CD14-positive monocyte (primary cell): ENCODE measurements at regions not wholly inside any gene's neighbourhood (a gene's known extent, or its start where the extent isn't known, plus 50 kb on each side); places are given as distances from the start of the nearest gene placed in this dataset.

ENCODE experiments used
- DNase-seq, 3 donors: peaks; one replicate each; pipeline ENCODE4 v3.0.0-alpha.2; 2011 to 2022
- H2AFZ ChIP-seq: 2 replicates; pipeline ENCODE4 v1.6.0; 2012; ENCODE audit warnings: mild to moderate bottlenecking, low read depth, low read length, inconsistent platforms; ENCODE audit not compliant: insufficient read depth, poor library complexity, severe bottlenecking
- H3K27ac ChIP-seq, 2 donors: 1 replicate in 1 of 2; 2 replicates in 1 of 2; pipeline ENCODE4 v1.5.1; 2012 to 2013; ENCODE audit warnings: low read length in 2 of 2, control low read depth in 1 of 2, inconsistent platforms in 1 of 2, low read depth in 1 of 2, mild to moderate bottlenecking in 1 of 2
- H3K27me3 ChIP-seq, 2 donors: one replicate each; pipeline versions ENCODE4 v1.6.0 to v1.6.1; 2011 to 2013; ENCODE audit warnings: low read length in 2 of 2; ENCODE audit not compliant: control insufficient read depth in 2 of 2, insufficient read depth in 2 of 2
- H3K36me3 ChIP-seq, 2 donors: replicated peaks in 1 of 2; 1 replicate in 1 of 2; 2 replicates in 1 of 2; pipeline versions ENCODE4 v1.5.1 to v1.6.1; 2012 to 2013; ENCODE audit warnings: low read length in 2 of 2, control low read depth in 1 of 2, inconsistent platforms in 1 of 2, mild to moderate bottlenecking in 1 of 2; ENCODE audit not compliant: insufficient read depth in 2 of 2, control insufficient read depth in 1 of 2
- H3K4me1 ChIP-seq, 2 donors: 1 replicate in 1 of 2; 2 replicates in 1 of 2; pipeline versions ENCODE4 v1.5.1 to v1.6.1; 2012 to 2013; ENCODE audit warnings: low read length in 2 of 2, control low read depth in 1 of 2, inconsistent platforms in 1 of 2, mild to moderate bottlenecking in 1 of 2, moderate library complexity in 1 of 2; ENCODE audit not compliant: insufficient read depth in 2 of 2, control insufficient read depth in 1 of 2
- H3K4me2 ChIP-seq: replicated peaks from 2 replicates; pipeline ENCODE3; 2012; ENCODE audit warnings: low read length, moderate library complexity, mild to moderate bottlenecking; ENCODE audit not compliant: poor library complexity, severe bottlenecking; ENCODE audit errors: extremely low read depth
- H3K4me3 ChIP-seq, 3 experiments: fragments of 200-600 bp in 1 of 3; sonication (generic) in 1 of 3; replicated peaks in 1 of 3; 1 replicate in 2 of 3; 2 replicates in 1 of 3; pipeline ENCODE4 v1.5.1; 2011 to 2013; ENCODE audit warnings: low read length in 3 of 3, mild to moderate bottlenecking in 3 of 3, control low read depth in 2 of 3, low read depth in 2 of 3, inconsistent platforms in 1 of 3, moderate library complexity in 1 of 3
- H3K79me2 ChIP-seq: 2 replicates; pipeline ENCODE4 v1.6.0; 2012; ENCODE audit warnings: mild to moderate bottlenecking, control low read depth, inconsistent platforms, low read length, moderate library complexity; ENCODE audit not compliant: insufficient read depth
- H3K9ac ChIP-seq: 2 replicates; pipeline ENCODE4 v1.6.0; 2017; ENCODE audit warnings: low read length, mild to moderate bottlenecking; ENCODE audit not compliant: insufficient read depth, poor library complexity, severe bottlenecking
- H3K9me3 ChIP-seq, 2 donors: replicated peaks in 1 of 2; 1 replicate in 1 of 2; 2 replicates in 1 of 2; pipeline versions ENCODE4 v1.5.1 to v1.6.1; 2012 to 2013; ENCODE audit warnings: low read length in 2 of 2, control low read depth in 1 of 2; ENCODE audit not compliant: control insufficient read depth in 1 of 2, insufficient read depth in 1 of 2
- H4K20me1 ChIP-seq: 2 replicates; pipeline ENCODE4 v1.6.0; 2012; ENCODE audit warnings: mild to moderate bottlenecking, low read length, control low read depth, moderate library complexity; ENCODE audit not compliant: insufficient read depth
- H3K27ac Mint-ChIP-seq, 7 donors: one replicate each; pipeline ENCODE4 v1.8.0; 2020; ENCODE audit warnings: mild to moderate bottlenecking in 7 of 7, mixed read lengths in 7 of 7, moderate library complexity in 6 of 7, inconsistent platforms in 2 of 7
- H3K27me3 Mint-ChIP-seq, 3 donors: one replicate each; pipeline ENCODE4 v1.8.0; 2021 to 2022; ENCODE audit warnings: low read depth in 3 of 3, mild to moderate bottlenecking in 3 of 3, mixed read lengths in 3 of 3, moderate library complexity in 3 of 3, inconsistent platforms in 1 of 3
- H3K36me3 Mint-ChIP-seq, 2 donors: one replicate each; pipeline ENCODE4 v1.8.0; 2020; ENCODE audit warnings: mixed read lengths in 2 of 2, inconsistent platforms in 1 of 2, mild to moderate bottlenecking in 1 of 2
- H3K4me1 Mint-ChIP-seq: one replicate; pipeline ENCODE4 v1.8.0; 2020; ENCODE audit warnings: mild to moderate bottlenecking, mixed read lengths
- H3K4me3 Mint-ChIP-seq, 2 donors: one replicate each; pipeline ENCODE4 v1.8.0; 2020; ENCODE audit warnings: mild to moderate bottlenecking in 2 of 2, mixed read lengths in 2 of 2, moderate library complexity in 1 of 2
- H3K9me3 Mint-ChIP-seq, 7 donors: one replicate each; pipeline ENCODE4 v1.8.0; 2020 to 2022; ENCODE audit warnings: mixed read lengths in 7 of 7, mild to moderate bottlenecking in 6 of 7, moderate library complexity in 6 of 7, inconsistent platforms in 2 of 7
- CTCF ChIP-seq: fragments of 200-600 bp; IDR thresholded peaks from one replicate; pipeline ENCODE4 v1.8.0; 2022; ENCODE audit warnings: antibody characterized with exemption, mild to moderate bottlenecking
- WGBS: methylation state at CpG from one replicate; pipeline ENCODE4 v1.1.5; 2013; ENCODE audit warnings: missing lambda C conversion rate; ENCODE audit not compliant: insufficient coverage; 5-methylcytosine and 5-hydroxymethylcytosine counted together
- intact Hi-C, 2 donors: fragments of 100-400 bp; cut with micrococcal nuclease; formaldehyde crosslinking; loops; one replicate each; pipeline versions ENCODE4 v1.15.0 to v1.15.1; 2023

GRCh38 chr12:77549383-77550128 lies 281.1 kb upstream of the NAV3 start:
- H3K9me3 ChIP-seq, result no peaks in the 10 kb centered on the region
- 93% methylated on average over 2 of the region's 3 CpGs for WGBS
- H3K4me3 Mint-ChIP-seq, result no peak overlapping the region

GRCh38 chr12:77548797-77549196 lies 281.9 kb upstream of the NAV3 start:
- no peaks in the 10 kb centered on the region for H3K4me1 Mint-ChIP-seq
- Histone ChIP-seq H2AFZ (no peak overlapping the region), H3K36me3 (no peaks in the 10 kb centered on the region), H3K27ac (no peak overlapping the region), H3K4me1 (no peaks in the 10 kb centered on the region), H4K20me1 (no peaks in the 10 kb centered on the region), H3K4me2 (no peak overlapping the region), H3K9me3 (no peaks in the 10 kb centered on the region), H3K27me3 (no peaks in the 10 kb centered on the region), H3K4me3 (no peak overlapping the region), H3K9ac (no peak overlapping the region), H3K79me2 (no peaks in the 10 kb centered on the region)
- no peak overlapping the region for H3K27ac Mint-ChIP-seq
- H3K36me3 Mint-ChIP-seq, result no peaks in the 10 kb centered on the region
- intact Hi-C loops, result no loop called here
- peaks cover 0 to 3% (median 0%) of the 10 kb centered on the region in 3 donors for H3K27me3 Mint-ChIP-seq
- peaks cover 0 to 3% (median under 1%) of the 10 kb centered on the region in 7 donors for H3K9me3 Mint-ChIP-seq
- H3K4me3 Mint-ChIP-seq, result no peak overlapping the region
- no peak for DNase-seq
- no peak for TF ChIP-seq CTCF
- WGBS, result no CpG with 5 or more reads among the region's 1 CpG

More at GRCh38 chr12:77549383-77550128, 281.1 kb upstream of the NAV3 start:
- Mint-ChIP-seq H3K36me3 (no peaks in the 10 kb centered on the region), H3K9me3 (peaks cover 0 to 3% (median 0%) of the 10 kb centered on the region in 7 donors), H3K27ac (no peak overlapping the region), H3K4me1 (no peaks in the 10 kb centered on the region), H3K27me3 (peaks cover 0 to 3% (median 0%) of the 10 kb centered on the region in 3 donors)
- intact Hi-C loops, result no loop called here
- no peak overlapping the region for H3K4me2 ChIP-seq
- H3K27ac ChIP-seq, result no peak overlapping the region
- no peaks in the 10 kb centered on the region for H3K27me3 ChIP-seq
- H3K4me1 ChIP-seq, result no peaks in the 10 kb centered on the region
- no peak for TF ChIP-seq CTCF
- H3K79me2 ChIP-seq, result no peaks in the 10 kb centered on the region
- H4K20me1 ChIP-seq, result no peaks in the 10 kb centered on the region
- no peak overlapping the region for H3K9ac ChIP-seq
- H2AFZ ChIP-seq, result no peak overlapping the region
- no peaks in the 10 kb centered on the region for H3K36me3 ChIP-seq
- no peak for DNase-seq
- H3K4me3 ChIP-seq, result no peak overlapping the region
